ENCODE measurements at regions not wholly inside any gene's neighbourhood (a gene's known extent, or its start where the extent isn't known, plus 50 kb on each side); places are given as distances from the start of the nearest gene placed in this dataset.

DNA sequence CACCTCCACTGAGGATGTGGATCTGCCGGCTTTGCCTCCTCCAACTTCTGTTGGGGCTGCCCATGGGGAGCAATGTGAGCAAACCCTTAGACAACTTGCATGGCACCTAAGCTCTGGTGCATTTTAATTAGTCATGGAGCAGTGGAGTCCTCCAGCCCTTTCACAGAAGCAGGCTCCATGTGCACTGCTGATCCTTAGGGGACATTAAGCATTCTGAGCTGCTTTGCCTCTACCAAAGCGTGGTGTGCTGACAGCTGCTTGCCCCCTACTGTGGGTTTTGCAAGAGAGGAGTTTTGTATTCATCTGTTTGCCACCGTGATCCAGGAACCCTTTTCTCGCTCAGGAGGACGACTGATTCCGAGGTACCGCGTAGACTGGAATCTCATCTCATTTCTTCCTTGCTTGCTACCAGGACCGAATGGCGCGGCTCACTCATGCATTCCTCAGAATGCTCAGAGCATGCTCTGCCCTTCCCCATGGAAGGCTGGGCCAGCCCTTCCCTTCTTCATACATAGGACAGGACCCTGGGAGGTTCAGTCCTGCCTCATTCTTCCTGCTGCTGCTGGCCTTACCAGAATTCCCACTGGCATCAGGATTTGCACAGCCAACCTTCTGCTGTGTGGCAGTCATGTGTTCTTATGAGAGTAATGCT, 432.5 kb downstream of the GADD45G start:
- Histone ChIP-seq H3K4me1 (ENCODE audit: control insufficient read depth, extremely low read depth, insufficient read depth, low read length) (no peaks in the 10 kb centered on the region), H2AFZ (ENCODE audit: control insufficient read depth, low read length) (no peak overlapping the region), H3K9ac (ENCODE audit: control insufficient read depth, extremely low read depth, insufficient read depth, low read length) (no peak overlapping the region), H4K20me1 (ENCODE audit: control insufficient read depth, extremely low read depth, insufficient read depth, low read length) (peaks cover 2% of the 10 kb centered on the region), H3K79me2 (ENCODE audit: control insufficient read depth, insufficient read depth, low read length) (no peaks in the 10 kb centered on the region), H3K27ac (ENCODE audit: control insufficient read depth, insufficient read depth, low read length) (no peak overlapping the region), H3K36me3 (ENCODE audit: control insufficient read depth in 2 of 2, extremely low read depth in 1 of 2, insufficient read depth in 2 of 2, low read length in 2 of 2) (no peaks in the 10 kb centered on the region), H3K9me1 (ENCODE audit: control insufficient read depth, extremely low read depth, insufficient read depth, low read length) (no peaks in the 10 kb centered on the region), H3K9me3 (ENCODE audit: control insufficient read depth, low read depth, low read length) (no peaks in the 10 kb centered on the region), H3K4me2 (ENCODE audit: control insufficient read depth, extremely low read depth, insufficient read depth, low read depth, low read length) (no peak overlapping the region), H3K27me3 (ENCODE audit: control insufficient read depth, extremely low read depth, insufficient read depth, low read length) (no peaks in the 10 kb centered on the region), H3K4me3 (ENCODE audit: control insufficient read depth in 2 of 3, extremely low read depth in 1 of 3, insufficient read depth in 2 of 3, low read depth in 1 of 3, low read length in 3 of 3) (no peak overlapping the region)
- TF ChIP-seq EZH2 (IDR thresholded peaks at IDR 0.05; ENCODE audit: low read length) (no peak), CTCF (optimal IDR thresholded peaks at IDR 0.05 in 1 of 3, IDR thresholded peaks at IDR 0.05 in 1 of 3, conservative IDR thresholded peaks at IDR 0.05 in 1 of 3; ENCODE audit: extremely low read depth in 1 of 3, insufficient read depth in 2 of 3, low read length in 3 of 3) (no peak)
- dilution Hi-C loops (cut with MboI; ENCODE audit: extremely low pct_ligation_motif_present, low sequenced_read_pairs): no loop called here
- DNase-seq (ENCODE audit: low read depth, low spot score) (no peak), FAIRE-seq (no peak)

GRCh38 chr9:90038763-90039162, 434.0 kb downstream of the GADD45G start:
- Histone ChIP-seq H3K4me1 (ENCODE audit: control insufficient read depth, extremely low read depth, insufficient read depth, low read length) (no peaks in the 10 kb centered on the region), H3K79me2 (ENCODE audit: control insufficient read depth, insufficient read depth, low read length) (no peaks in the 10 kb centered on the region), H3K9ac (ENCODE audit: control insufficient read depth, extremely low read depth, insufficient read depth, low read length) (no peak overlapping the region), H3K36me3 (ENCODE audit: control insufficient read depth in 2 of 2, extremely low read depth in 1 of 2, insufficient read depth in 2 of 2, low read length in 2 of 2) (no peaks in the 10 kb centered on the region), H3K9me1 (ENCODE audit: control insufficient read depth, extremely low read depth, insufficient read depth, low read length) (no peaks in the 10 kb centered on the region), H3K4me2 (ENCODE audit: control insufficient read depth, extremely low read depth, insufficient read depth, low read depth, low read length) (no peak overlapping the region), H2AFZ (ENCODE audit: control insufficient read depth, low read length) (no peak overlapping the region), H3K4me3 (ENCODE audit: control insufficient read depth in 2 of 3, extremely low read depth in 1 of 3, insufficient read depth in 2 of 3, low read depth in 1 of 3, low read length in 3 of 3) (no peak overlapping the region), H3K27me3 (ENCODE audit: control insufficient read depth, extremely low read depth, insufficient read depth, low read length) (no peaks in the 10 kb centered on the region), H4K20me1 (ENCODE audit: control insufficient read depth, extremely low read depth, insufficient read depth, low read length) (peaks cover 2% of the 10 kb centered on the region), H3K27ac (ENCODE audit: control insufficient read depth, insufficient read depth, low read length) (no peak overlapping the region), H3K9me3 (ENCODE audit: control insufficient read depth, low read depth, low read length) (no peaks in the 10 kb centered on the region)
- no peak for DNase-seq (ENCODE audit: low read depth, low spot score)
- FAIRE-seq: no peak
- TF ChIP-seq EZH2 (IDR thresholded peaks at IDR 0.05; ENCODE audit: low read length): no peak
- TF ChIP-seq CTCF (optimal IDR thresholded peaks at IDR 0.05 in 1 of 3, IDR thresholded peaks at IDR 0.05 in 1 of 3, conservative IDR thresholded peaks at IDR 0.05 in 1 of 3; ENCODE audit: extremely low read depth in 1 of 3, insufficient read depth in 2 of 3, low read length in 3 of 3): no peak
- dilution Hi-C loops (cut with MboI; ENCODE audit: extremely low pct_ligation_motif_present, low sequenced_read_pairs): no loop called here

Measured in keratinocyte (primary cell).